HepG2 (cell line): ENCODE measurements at regions not wholly inside any gene's neighbourhood (a gene's known extent, or its start where the extent isn't known, plus 50 kb on each side); places are given as distances from the start of the nearest gene placed in this dataset.

Experiments
- ATAD3A ChIP-seq: sonication (generic); formaldehyde crosslinking; IDR thresholded peaks from 2 replicates; pipeline ENCODE4 v1.4.0; 2020; ENCODE audit warnings: missing genetic modification reagents
- BRCA1 ChIP-seq: sonication (generic); formaldehyde crosslinking; IDR thresholded peaks from 2 replicates; pipeline ENCODE4 v1.4.0; 2020; ENCODE audit warnings: missing genetic modification reagents
- FOXK1 ChIP-seq: sonication (generic); formaldehyde crosslinking; IDR thresholded peaks from 2 replicates; pipeline ENCODE4 v1.4.0; 2020; ENCODE audit warnings: low read depth, missing genetic modification reagents, borderline replicate concordance
- FOXM1 ChIP-seq: sonication (generic); formaldehyde crosslinking; IDR thresholded peaks from 2 replicates; pipeline ENCODE4 v1.5.0; 2020; ENCODE audit warnings: missing genetic modification reagents
- HOXA7 ChIP-seq: sonication (generic); formaldehyde crosslinking; IDR thresholded peaks from 2 replicates; pipeline ENCODE4 v1.8.1; 2022; ENCODE audit warnings: mild to moderate bottlenecking, missing genetic modification reagents, moderate library complexity
- ISX ChIP-seq: sonication (generic); formaldehyde crosslinking; conservative IDR thresholded peaks from 2 replicates; pipeline ENCODE4 v1.5.0; 2020; ENCODE audit warnings: missing genetic modification reagents
- MEF2D ChIP-seq: sonication (generic); formaldehyde crosslinking; IDR thresholded peaks from 2 replicates; pipeline ENCODE4 v1.5.1; 2020; ENCODE audit warnings: mild to moderate bottlenecking, missing genetic modification reagents
- MXI1 ChIP-seq: IDR thresholded peaks from 3 replicates; pipeline ENCODE4 v1.6.1; 2012; ENCODE audit warnings: low read depth, low read length, inconsistent platforms, borderline replicate concordance
- NCOR1 ChIP-seq: fragments of 200-600 bp; sonication (generic); IDR thresholded peaks from 2 replicates; pipeline ENCODE4 v1.7.0; 2017; ENCODE audit warnings: antibody characterized with exemption, low read length, borderline replicate concordance
- NFIC ChIP-seq: IDR thresholded peaks from 2 replicates; pipeline ENCODE4 v1.6.1; 2012; ENCODE audit warnings: mild to moderate bottlenecking, low read length, inconsistent platforms
- POLR2AphosphoS2 ChIP-seq: IDR thresholded peaks from 2 replicates; pipeline ENCODE4 v1.6.1; 2011; ENCODE audit warnings: low read depth, low read length, improper control_type of control experiment
- RNF2 ChIP-seq: fragments of 450-650 bp; conservative IDR thresholded peaks from 2 replicates; pipeline ENCODE4 v1.6.1; 2016; ENCODE audit warnings: low read depth
- TAF1 ChIP-seq: sonication (generic); formaldehyde crosslinking; IDR thresholded peaks from 2 replicates; pipeline ENCODE4 v1.4.0; 2020; ENCODE audit warnings: missing genetic modification reagents
- TF ChIP-seq, protein P1 (sequence below): sonication (generic); formaldehyde crosslinking; conservative IDR thresholded peaks from 2 replicates; pipeline ENCODE4 v1.8.0; 2022; ENCODE audit warnings: missing genetic modification reagents

DNA sequence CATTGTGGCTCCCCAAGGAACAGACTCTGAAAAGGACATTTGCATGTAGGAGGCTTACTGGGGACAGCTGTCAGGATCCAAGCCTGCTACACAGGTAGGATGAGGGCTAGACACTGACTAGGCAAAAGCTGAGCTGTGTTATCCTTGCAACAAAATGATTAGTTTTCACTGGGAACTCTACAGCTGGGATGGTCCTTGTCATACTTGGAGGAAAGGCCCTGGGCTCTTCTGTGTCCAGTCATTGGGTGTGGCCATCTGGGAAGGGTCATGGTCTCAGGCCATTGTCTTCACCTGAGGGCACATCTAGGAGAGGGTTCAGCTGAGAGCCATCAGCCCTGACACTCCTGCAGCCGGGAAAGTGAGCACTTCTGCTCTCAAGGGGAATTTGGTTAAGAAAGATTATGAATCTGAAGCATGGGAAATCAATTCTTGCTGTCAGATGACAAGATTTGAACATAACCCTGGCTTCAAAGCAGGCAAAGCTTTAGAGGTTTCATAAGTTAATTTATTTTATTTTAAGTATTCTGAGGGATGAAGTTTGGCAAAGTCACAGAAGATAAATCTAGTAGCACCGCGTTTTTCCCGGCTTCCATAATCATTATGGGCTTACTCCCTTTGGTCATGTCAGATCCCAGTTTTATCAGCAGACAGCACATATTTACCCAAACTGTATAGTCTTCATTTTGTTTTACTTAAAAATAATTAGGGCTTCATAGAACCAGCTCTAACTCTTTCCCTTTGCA, 78.4 kb upstream of the SLC22A23 start:
- TF ChIP-seq RNF2 (no peak), ATAD3A (CRISPR knock-in tag) (no peak), MXI1 (no peak), POLR2AphosphoS2 (no peak), HOXA7 (no peak), BRCA1 (no peak), NCOR1 (no peak), TAF1 (CRISPR knock-in tag) (no peak), FOXM1 (CRISPR knock-in tag) (no peak), ISX (CRISPR knock-in tag) (no peak), MEF2D (CRISPR knock-in tag) (no peak), NFIC (no peak), FOXK1 (CRISPR knock-in tag) (no peak)
- TF ChIP-seq, protein P1, sequence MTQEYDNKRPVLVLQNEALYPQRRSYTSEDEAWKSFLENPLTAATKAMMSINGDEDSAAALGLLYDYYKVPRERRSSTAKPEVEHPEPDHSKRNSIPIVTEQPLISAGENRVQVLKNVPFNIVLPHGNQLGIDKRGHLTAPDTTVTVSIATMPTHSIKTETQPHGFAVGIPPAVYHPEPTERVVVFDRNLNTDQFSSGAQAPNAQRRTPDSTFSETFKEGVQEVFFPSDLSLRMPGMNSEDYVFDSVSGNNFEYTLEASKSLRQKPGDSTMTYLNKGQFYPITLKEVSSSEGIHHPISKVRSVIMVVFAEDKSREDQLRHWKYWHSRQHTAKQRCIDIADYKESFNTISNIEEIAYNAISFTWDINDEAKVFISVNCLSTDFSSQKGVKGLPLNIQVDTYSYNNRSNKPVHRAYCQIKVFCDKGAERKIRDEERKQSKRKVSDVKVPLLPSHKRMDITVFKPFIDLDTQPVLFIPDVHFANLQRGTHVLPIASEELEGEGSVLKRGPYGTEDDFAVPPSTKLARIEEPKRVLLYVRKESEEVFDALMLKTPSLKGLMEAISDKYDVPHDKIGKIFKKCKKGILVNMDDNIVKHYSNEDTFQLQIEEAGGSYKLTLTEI (CRISPR knock-in tag) = no peak
